ENCODE measurements at regions not wholly inside any gene's neighbourhood (a gene's known extent, or its start where the extent isn't known, plus 50 kb on each side); places are given as distances from the start of the nearest gene placed in this dataset.

- TF ChIP-seq EZH2 (IDR thresholded peaks at IDR 0.05; ENCODE audit: borderline replicate concordance, low read depth, low read length, severe bottlenecking) (no peak), CTCF (IDR thresholded peaks at IDR 0.05; ENCODE audit: borderline replicate concordance, extremely low read depth, low read length, poor library complexity, severe bottlenecking) (no peak)
- no peaks in the 10 kb centered on the region for H3K9me3 ChIP-seq (ENCODE audit: insufficient read depth, low read length, severe bottlenecking)
- no peak overlapping the region for H2AFZ ChIP-seq (ENCODE audit: low read depth, low read length)
- H4K20me1 ChIP-seq (ENCODE audit: insufficient read depth, low read length), result no peaks in the 10 kb centered on the region
- no peak overlapping the region for H3K27ac ChIP-seq (ENCODE audit: low read length)
- ATAC-seq (ENCODE audit: insufficient read depth, low read depth), result no peak
- no peak overlapping the region for H3K4me3 ChIP-seq (ENCODE audit: low read depth in 1 of 2, low read length in 2 of 2)
- H3K9ac ChIP-seq (ENCODE audit: low read depth, low read length), result no peak overlapping the region
- H3K36me3 ChIP-seq (ENCODE audit: insufficient read depth, low read length), result no peaks in the 10 kb centered on the region
- no peaks in the 10 kb centered on the region for H3K27me3 ChIP-seq (ENCODE audit: insufficient read depth, low read length, poor library complexity)
- no peaks in the 10 kb centered on the region for H3K4me1 ChIP-seq (ENCODE audit: insufficient read depth, low read length)
- H3K79me2 ChIP-seq (ENCODE audit: insufficient read depth, low read length), result no peaks in the 10 kb centered on the region
- DNase-seq, result no peak
- no peak overlapping the region for H3K4me2 ChIP-seq (ENCODE audit: insufficient read depth, low read length)
These were observed 91.1 kb upstream of the LRRN1 start for GRCh38 chr3:3707858-3708768.

- no peaks in the 10 kb centered on the region for H3K9me3 ChIP-seq (ENCODE audit: insufficient read depth, low read length, severe bottlenecking)
- no peak overlapping the region for H3K27ac ChIP-seq (ENCODE audit: low read length)
- H3K4me3 ChIP-seq (ENCODE audit: low read depth in 1 of 2, low read length in 2 of 2), result no peak overlapping the region
- no peak overlapping the region for H3K4me2 ChIP-seq (ENCODE audit: insufficient read depth, low read length)
- TF ChIP-seq CTCF (IDR thresholded peaks at IDR 0.05; ENCODE audit: borderline replicate concordance, extremely low read depth, low read length, poor library complexity, severe bottlenecking), result no peak
- no peak for TF ChIP-seq EZH2 (IDR thresholded peaks at IDR 0.05; ENCODE audit: borderline replicate concordance, low read depth, low read length, severe bottlenecking)
- H4K20me1 ChIP-seq (ENCODE audit: insufficient read depth, low read length), result no peaks in the 10 kb centered on the region
- H3K9ac ChIP-seq (ENCODE audit: low read depth, low read length), result no peak overlapping the region
- H3K27me3 ChIP-seq (ENCODE audit: insufficient read depth, low read length, poor library complexity), result no peaks in the 10 kb centered on the region
- H2AFZ ChIP-seq (ENCODE audit: low read depth, low read length), result no peak overlapping the region
- H3K4me1 ChIP-seq (ENCODE audit: insufficient read depth, low read length), result no peaks in the 10 kb centered on the region
- no peaks in the 10 kb centered on the region for H3K36me3 ChIP-seq (ENCODE audit: insufficient read depth, low read length)
- no peaks in the 10 kb centered on the region for H3K79me2 ChIP-seq (ENCODE audit: insufficient read depth, low read length)
- ATAC-seq (ENCODE audit: insufficient read depth, low read depth) (no peak), DNase-seq (no peak)
These were observed 94.0 kb upstream of the LRRN1 start for GRCh38 chr3:3705090-3705775.

GRCh38 chr3:3701949-3702348 lies 97.3 kb upstream of the LRRN1 start:
- DNase-seq, result no peak
- H3K27ac ChIP-seq (ENCODE audit: low read length), result no peak overlapping the region
- TF ChIP-seq EZH2 (IDR thresholded peaks at IDR 0.05; ENCODE audit: borderline replicate concordance, low read depth, low read length, severe bottlenecking), result no peak
- TF ChIP-seq CTCF (IDR thresholded peaks at IDR 0.05; ENCODE audit: borderline replicate concordance, extremely low read depth, low read length, poor library complexity, severe bottlenecking), result no peak

More at GRCh38 chr3:3701949-3702348, 97.3 kb upstream of the LRRN1 start:
- no peak overlapping the region for H3K9ac ChIP-seq (ENCODE audit: low read depth, low read length)
- ATAC-seq (ENCODE audit: insufficient read depth, low read depth), result no peak
- no peaks in the 10 kb centered on the region for H3K79me2 ChIP-seq (ENCODE audit: insufficient read depth, low read length)
- no peaks in the 10 kb centered on the region for H3K9me3 ChIP-seq (ENCODE audit: insufficient read depth, low read length, severe bottlenecking)
- H3K36me3 ChIP-seq (ENCODE audit: insufficient read depth, low read length), result no peaks in the 10 kb centered on the region
- H2AFZ ChIP-seq (ENCODE audit: low read depth, low read length), result no peak overlapping the region
- H3K4me1 ChIP-seq (ENCODE audit: insufficient read depth, low read length), result no peaks in the 10 kb centered on the region
- H4K20me1 ChIP-seq (ENCODE audit: insufficient read depth, low read length), result no peaks in the 10 kb centered on the region
- no peaks in the 10 kb centered on the region for H3K27me3 ChIP-seq (ENCODE audit: insufficient read depth, low read length, poor library complexity)
- H3K4me3 ChIP-seq (ENCODE audit: low read depth in 1 of 2, low read length in 2 of 2), result no peak overlapping the region
- H3K4me2 ChIP-seq (ENCODE audit: insufficient read depth, low read length), result no peak overlapping the region
